ENCODE measurements at regions not wholly inside any gene's neighbourhood (a gene's known extent, or its start where the extent isn't known, plus 50 kb on each side); places are given as distances from the start of the nearest gene placed in this dataset.

GRCh38 chr22:48780597-48781277 lies 1046.9 kb downstream of the BRD1 start:
- H3K4me1 Mint-ChIP-seq: no peaks in the 10 kb centered on the region
- POLR2A ChIA-PET: no interaction called here
- no peak for DNase-seq
- H3K9me3 Mint-ChIP-seq: peaks cover 7% of the 10 kb centered on the region
- H3K36me3 Mint-ChIP-seq (ENCODE audit: low read depth): no peaks in the 10 kb centered on the region
- H3K4me3 Mint-ChIP-seq: no peak overlapping the region
- CTCF ChIA-PET: no interaction called here
- H3K27me3 Mint-ChIP-seq: no peaks in the 10 kb centered on the region
- H3K27ac Mint-ChIP-seq: no peak overlapping the region

DNA sequence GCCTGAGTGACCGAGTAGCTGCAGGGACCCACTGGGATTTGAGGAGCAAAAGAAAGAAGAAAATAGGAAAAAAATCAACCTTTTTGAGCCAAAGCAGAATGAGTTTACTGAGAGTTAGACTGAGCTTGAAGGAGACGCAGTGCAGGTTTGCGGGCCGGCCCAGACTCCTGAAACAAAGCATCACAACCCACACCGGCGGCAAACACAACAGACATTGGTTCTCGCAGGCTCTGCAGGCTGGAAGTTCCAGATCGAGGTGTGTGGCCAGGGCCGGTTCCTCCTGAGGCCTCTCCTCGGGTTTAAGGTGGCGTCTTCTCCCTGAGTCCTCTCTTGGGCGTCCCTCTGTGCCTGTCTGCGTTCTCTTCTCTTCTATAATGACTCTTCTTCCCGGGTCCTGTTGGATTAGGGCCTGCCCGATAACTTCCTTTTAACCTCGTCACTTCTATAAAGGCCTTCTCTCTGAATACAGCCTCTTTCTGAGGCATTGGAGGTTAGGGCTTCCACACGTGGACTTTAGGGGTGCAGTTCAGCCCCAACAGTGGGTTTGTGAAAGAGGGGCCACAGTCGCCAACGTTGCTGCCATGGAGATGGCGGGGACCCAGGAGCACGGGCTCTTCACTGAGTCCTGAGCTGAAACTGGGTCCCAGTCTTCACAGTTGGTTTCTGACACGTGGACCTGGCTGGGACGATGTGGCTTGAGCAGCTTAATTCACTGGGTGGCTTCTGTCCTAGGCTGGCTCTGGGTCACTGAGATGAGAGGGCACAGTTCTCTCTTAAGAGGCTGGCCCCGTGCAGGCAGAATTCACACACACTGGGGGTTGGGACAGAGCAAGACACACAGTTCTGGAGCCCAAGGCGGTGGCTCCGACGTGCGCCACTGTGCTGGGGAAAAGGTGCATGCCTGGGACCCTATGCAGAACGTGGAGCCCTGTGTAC lies 1047.7 kb downstream of the BRD1 start:
- H3K27ac Mint-ChIP-seq: no peak overlapping the region
- CTCF ChIA-PET: no interaction called here

DNA sequence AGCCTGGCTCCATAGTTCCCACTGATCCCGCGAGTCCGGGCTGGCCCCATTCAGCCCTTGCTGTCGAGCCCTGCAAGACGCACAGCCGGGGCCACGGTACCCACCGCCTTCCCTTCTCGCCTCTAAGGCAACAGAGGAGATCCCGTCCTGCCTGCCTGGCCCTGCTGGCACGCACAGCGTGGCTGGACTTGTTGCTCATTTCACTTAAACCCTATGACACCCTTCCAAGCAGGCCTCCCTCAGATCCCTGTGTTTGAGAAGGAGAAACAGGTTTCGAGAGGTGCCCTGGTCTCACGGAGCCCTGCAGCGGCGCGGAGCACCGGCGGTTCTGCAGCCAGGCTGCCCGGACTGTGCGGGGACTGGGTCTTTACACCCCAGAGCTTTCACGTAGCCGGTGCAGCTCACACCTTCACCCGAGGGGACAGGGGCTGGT lies 1048.4 kb downstream of the BRD1 start:
- no peak for DNase-seq
- Mint-ChIP-seq H3K36me3 (ENCODE audit: low read depth) (no peaks in the 10 kb centered on the region), H3K9me3 (peaks cover 7% of the 10 kb centered on the region), H3K27me3 (no peaks in the 10 kb centered on the region), H3K27ac (no peak overlapping the region), H3K4me1 (no peaks in the 10 kb centered on the region), H3K4me3 (no peak overlapping the region)
- POLR2A ChIA-PET: no interaction called here
- CTCF ChIA-PET: no interaction called here

More for the DNA sequence above, 1047.7 kb downstream of the BRD1 start:
- Mint-ChIP-seq H3K36me3 (ENCODE audit: low read depth) (no peaks in the 10 kb centered on the region), H3K4me3 (no peak overlapping the region), H3K4me1 (no peaks in the 10 kb centered on the region), H3K9me3 (peaks cover 7% of the 10 kb centered on the region), H3K27me3 (no peaks in the 10 kb centered on the region)
- DNase-seq: no peak
- POLR2A ChIA-PET: no interaction called here

GRCh38 chr22:48778308-48779195 lies 1049.1 kb downstream of the BRD1 start:
- CTCF ChIA-PET: no interaction called here
- Mint-ChIP-seq H3K4me1 (no peaks in the 10 kb centered on the region), H3K27me3 (peaks cover 2% of the 10 kb centered on the region), H3K36me3 (ENCODE audit: low read depth) (no peaks in the 10 kb centered on the region), H3K4me3 (no peak overlapping the region), H3K9me3 (peaks cover 9% of the 10 kb centered on the region), H3K27ac (no peak overlapping the region)
- POLR2A ChIA-PET: no interaction called here
- DNase-seq: no peak

- H3K4me3 Mint-ChIP-seq: no peak overlapping the region
- H3K36me3 Mint-ChIP-seq (ENCODE audit: low read depth): no peaks in the 10 kb centered on the region
- H3K9me3 Mint-ChIP-seq: peaks cover 9% of the 10 kb centered on the region
- peaks cover 2% of the 10 kb centered on the region for H3K27me3 Mint-ChIP-seq
- ChIA-PET POLR2A (no interaction called here), CTCF (no interaction called here)
- no peak for DNase-seq
- H3K27ac Mint-ChIP-seq: no peak overlapping the region
- no peaks in the 10 kb centered on the region for H3K4me1 Mint-ChIP-seq
Measured at GRCh38 chr22:48772286-48772907, 1055.3 kb downstream of the BRD1 start.

DNA sequence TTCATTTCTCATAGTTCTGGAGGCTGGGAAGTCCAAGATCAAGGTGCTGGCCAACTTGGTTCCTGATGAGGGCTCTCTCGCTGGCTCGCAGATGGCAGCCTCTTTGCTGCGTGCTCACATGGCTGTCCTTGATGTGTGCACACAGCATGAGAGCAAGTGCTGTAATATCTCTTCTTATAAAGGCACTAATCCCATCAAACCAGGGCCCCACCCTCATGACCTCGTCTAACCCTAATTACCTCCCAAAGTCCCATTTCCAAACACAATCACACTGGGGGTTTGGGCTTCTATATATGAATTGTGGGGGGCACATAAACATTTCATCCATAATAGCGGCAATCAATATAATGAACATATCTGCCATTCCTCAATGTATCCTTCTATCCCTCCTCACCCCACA lies 1062.1 kb downstream of the BRD1 start:
- ChIA-PET CTCF (no interaction called here), POLR2A (no interaction called here)
- Mint-ChIP-seq H3K9me3 (no peaks in the 10 kb centered on the region), H3K27me3 (no peaks in the 10 kb centered on the region), H3K4me3 (no peak overlapping the region), H3K27ac (no peak overlapping the region), H3K4me1 (no peaks in the 10 kb centered on the region), H3K36me3 (ENCODE audit: low read depth) (no peaks in the 10 kb centered on the region)
- no peak for DNase-seq

GRCh38 chr22:48761546-48761945 lies 1066.1 kb downstream of the BRD1 start:
- no peaks in the 10 kb centered on the region for H3K4me1 Mint-ChIP-seq
- no peaks in the 10 kb centered on the region for H3K27me3 Mint-ChIP-seq
- CTCF ChIA-PET: no interaction called here
- DNase-seq: no peak
- no peak overlapping the region for H3K4me3 Mint-ChIP-seq
- no peak overlapping the region for H3K27ac Mint-ChIP-seq
- POLR2A ChIA-PET: no interaction called here
- H3K9me3 Mint-ChIP-seq: no peaks in the 10 kb centered on the region
- H3K36me3 Mint-ChIP-seq (ENCODE audit: low read depth): no peaks in the 10 kb centered on the region

DNA sequence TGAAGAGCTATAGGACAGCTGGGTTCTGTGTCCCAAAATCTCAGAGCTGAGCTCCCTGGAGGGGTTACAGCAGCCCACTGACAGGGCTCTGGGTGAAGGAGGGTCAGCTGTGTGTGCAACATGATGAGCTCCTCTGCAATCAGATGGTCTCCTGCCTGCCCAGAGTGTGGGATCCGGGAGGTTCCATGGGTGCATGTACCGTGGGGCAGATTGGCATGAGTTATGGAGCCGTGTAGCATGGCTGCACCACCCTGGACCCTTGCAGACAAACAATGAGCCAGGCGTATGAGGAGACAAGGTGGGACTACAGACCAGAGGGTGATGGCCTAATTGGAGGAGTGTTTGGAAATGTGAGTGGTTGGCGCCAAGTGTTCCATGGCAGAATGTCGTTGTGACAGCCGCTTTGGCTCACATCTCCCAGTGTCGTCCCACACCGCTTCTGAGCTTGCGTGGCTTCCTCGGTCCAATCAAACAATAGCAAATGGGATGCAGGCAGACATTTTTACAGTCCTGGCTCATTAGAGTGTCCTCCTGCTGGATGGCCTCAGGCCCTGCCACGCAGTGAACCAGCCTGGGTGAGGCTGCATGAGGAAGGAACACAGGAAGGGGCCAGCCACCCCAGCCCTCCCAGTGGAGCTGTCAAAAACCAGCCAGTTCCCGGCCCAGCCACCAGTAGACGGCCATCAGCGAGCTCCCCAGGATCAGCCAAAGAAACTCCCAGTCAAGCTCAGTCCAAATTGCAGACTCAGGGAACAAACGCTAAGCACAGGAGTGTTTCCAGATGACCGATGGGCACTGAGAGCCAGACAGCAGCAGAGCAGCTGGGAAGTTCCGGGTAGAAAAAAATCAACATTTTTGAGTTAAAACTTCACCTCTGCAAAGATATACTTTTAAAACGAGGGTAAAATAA lies 1066.9 kb downstream of the BRD1 start:
- no peaks in the 10 kb centered on the region for H3K9me3 Mint-ChIP-seq
- no peak overlapping the region for H3K27ac Mint-ChIP-seq
- CTCF ChIA-PET: interaction anchor here (1.6 kb wide), 1 partner anchor 8 kb away, joined by 4 read pairs; no protein-coding TSS in a partner anchor
- H3K4me1 Mint-ChIP-seq: no peaks in the 10 kb centered on the region
- POLR2A ChIA-PET: no interaction called here
- no peaks in the 10 kb centered on the region for H3K27me3 Mint-ChIP-seq
- H3K4me3 Mint-ChIP-seq: no peak overlapping the region
- no peak for DNase-seq
- H3K36me3 Mint-ChIP-seq (ENCODE audit: low read depth): no peaks in the 10 kb centered on the region

- no peaks in the 10 kb centered on the region for H3K9me3 Mint-ChIP-seq
- H3K4me1 Mint-ChIP-seq: no peaks in the 10 kb centered on the region
- ChIA-PET CTCF (interaction anchor here (1.6 kb wide), 1 partner anchor 10 kb away, joined by 4 read pairs; no protein-coding TSS in a partner anchor), POLR2A (interaction anchor here (0.6 kb wide), 1 partner anchor 605 kb away, joined by 4 read pairs; no protein-coding TSS in a partner anchor)
- H3K4me3 Mint-ChIP-seq: no peak overlapping the region
- no peak for DNase-seq
- H3K36me3 Mint-ChIP-seq (ENCODE audit: low read depth): no peaks in the 10 kb centered on the region
- H3K27me3 Mint-ChIP-seq: no peaks in the 10 kb centered on the region
- no peak overlapping the region for H3K27ac Mint-ChIP-seq
Measured at GRCh38 chr22:48758881-48759875, 1068.5 kb downstream of the BRD1 start.

DNA sequence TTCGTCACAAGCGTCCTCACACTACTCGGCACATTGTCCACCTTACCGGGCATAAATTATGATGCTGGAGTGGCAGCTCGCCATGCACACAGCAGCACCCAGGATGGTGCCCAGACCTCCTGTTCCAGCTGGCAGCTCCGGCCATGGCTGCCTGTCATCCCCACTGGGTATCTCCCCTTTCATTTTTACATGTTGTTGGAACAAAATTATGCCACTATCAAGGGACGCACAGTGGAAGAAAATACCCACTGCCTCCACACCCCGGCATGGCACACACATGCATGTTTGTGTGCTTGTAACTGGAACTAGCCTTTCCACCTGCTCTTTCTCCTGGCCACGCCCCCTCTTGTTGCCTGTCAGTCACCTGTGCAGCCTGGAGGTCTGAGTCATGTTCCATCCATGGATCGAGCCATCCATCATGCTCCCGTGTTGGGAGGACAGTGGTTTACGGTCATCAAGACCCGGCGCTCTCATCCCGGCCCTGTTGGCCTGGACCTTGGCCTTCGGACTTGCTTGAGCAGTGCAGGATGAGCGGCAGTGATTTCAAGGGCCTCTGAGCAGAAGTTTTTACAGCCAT lies 1069.6 kb downstream of the BRD1 start:
- DNase-seq: no peak
- H3K9me3 Mint-ChIP-seq: no peaks in the 10 kb centered on the region
- CTCF ChIA-PET: no interaction called here
- H3K36me3 Mint-ChIP-seq (ENCODE audit: low read depth): no peaks in the 10 kb centered on the region
- no peaks in the 10 kb centered on the region for H3K4me1 Mint-ChIP-seq
- H3K27me3 Mint-ChIP-seq: no peaks in the 10 kb centered on the region
- POLR2A ChIA-PET: no interaction called here
- H3K4me3 Mint-ChIP-seq: no peak overlapping the region
- H3K27ac Mint-ChIP-seq: no peak overlapping the region

DNA sequence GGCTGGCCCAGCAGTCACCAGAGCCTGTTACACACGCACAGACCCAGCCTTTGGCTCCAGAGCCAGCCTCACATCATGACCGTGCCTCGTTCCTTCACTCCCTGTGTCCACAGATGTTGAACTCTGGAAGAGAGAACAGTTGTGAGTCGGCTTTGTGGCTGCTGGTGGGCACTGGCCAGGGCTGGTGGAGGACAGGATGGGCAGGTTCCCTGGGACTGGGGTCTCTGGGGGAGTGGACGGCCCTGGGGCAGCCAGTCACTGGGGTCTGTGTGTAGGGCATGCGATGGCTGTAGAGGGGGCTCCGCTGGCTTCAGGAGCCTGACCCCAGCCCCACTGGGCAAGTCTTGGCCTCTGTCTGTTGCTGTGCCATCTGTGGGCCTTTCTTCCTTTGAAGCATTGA lies 1070.1 kb downstream of the BRD1 start:
- ChIA-PET CTCF (no interaction called here), POLR2A (no interaction called here)
- Mint-ChIP-seq H3K27me3 (no peaks in the 10 kb centered on the region), H3K4me3 (no peak overlapping the region), H3K9me3 (no peaks in the 10 kb centered on the region), H3K27ac (no peak overlapping the region), H3K36me3 (ENCODE audit: low read depth) (no peaks in the 10 kb centered on the region), H3K4me1 (no peaks in the 10 kb centered on the region)
- no peak for DNase-seq

All from activated CD4-positive, alpha-beta T cell treated with anti-CD3 and anti-CD28 coated beads, Interleukin-2, amount 10 ng/mL, durations not matched to agents 7 days and 5 days (primary cell).